Thyroid gland (tissue), 4 donors: ENCODE measurements at regions not wholly inside any gene's neighbourhood (a gene's known extent, or its start where the extent isn't known, plus 50 kb on each side); places are given as distances from the start of the nearest gene placed in this dataset.
"Not testable (repeated sequence)": the region's sequence is repeated elsewhere in the genome, so short reads cannot be mapped to it uniquely, and the experiment has no call there.

Experiments used
- CTCF ChIP-seq, 6 experiments: fragments of 200-600 bp in 3 of 6; fragments of 450-650 bp in 3 of 6; sonication (generic) in 3 of 6; IDR thresholded peaks; one replicate each; pipeline ENCODE4 v1.5.1; 2016 to 2019; ENCODE audit warnings: antibody characterized with exemption in 6 of 6, mild to moderate bottlenecking in 2 of 6, inconsistent platforms in 1 of 6, moderate library complexity in 1 of 6
- POLR2A ChIP-seq, 2 donors: fragments of 450-650 bp; IDR thresholded peaks; one replicate each; pipeline ENCODE4 v1.6.1; 2017; ENCODE audit warnings: antibody characterized with exemption in 2 of 2, mild to moderate bottlenecking in 2 of 2, moderate library complexity in 1 of 2

GRCh38 chr2:87521489-87521888 lies 226.4 kb upstream of the PLGLB2 start:
- TF ChIP-seq CTCF, POLR2A (IDR thresholded peaks at IDR 0.05): not testable (repeated sequence)
